ENCODE measurements at regions not wholly inside any gene's neighbourhood (a gene's known extent, or its start where the extent isn't known, plus 50 kb on each side); places are given as distances from the start of the nearest gene placed in this dataset.
"Not testable (repeated sequence)": the region's sequence is repeated elsewhere in the genome, so short reads cannot be mapped to it uniquely, and the experiment has no call there.

- H3K36me3 ChIP-seq (ENCODE audit: insufficient read depth, low read length): no peaks in the 10 kb centered on the region
- H3K27me3 ChIP-seq (ENCODE audit: control insufficient read depth in 1 of 2, insufficient read depth in 2 of 2, low read length in 2 of 2): no peaks in the 10 kb centered on the region
- H3K9me3 ChIP-seq (ENCODE audit: low read length): no peaks in the 10 kb centered on the region
- no peak overlapping the region for H3K27ac ChIP-seq (ENCODE audit: low read depth, low read length)
- H3K4me3 ChIP-seq (ENCODE audit: low read depth in 1 of 2, low read length in 2 of 2): no peak overlapping the region
- no peak overlapping the region for H3K9ac ChIP-seq (ENCODE audit: low read length)
- H3K4me1 ChIP-seq (ENCODE audit: insufficient read depth, low read length): no peaks in the 10 kb centered on the region
Measured at GRCh38 chr10:93222876-93223275, 149.2 kb downstream of the CYP26A1 start.

GRCh38 chr10:93223336-93223735 lies 149.6 kb downstream of the CYP26A1 start:
- no peak overlapping the region for H3K27ac ChIP-seq (ENCODE audit: low read depth, low read length)
- no peaks in the 10 kb centered on the region for H3K36me3 ChIP-seq (ENCODE audit: insufficient read depth, low read length)
- no peaks in the 10 kb centered on the region for H3K9me3 ChIP-seq (ENCODE audit: low read length)
- H3K27me3 ChIP-seq (ENCODE audit: control insufficient read depth in 1 of 2, insufficient read depth in 2 of 2, low read length in 2 of 2): no peaks in the 10 kb centered on the region
- no peaks in the 10 kb centered on the region for H3K4me1 ChIP-seq (ENCODE audit: insufficient read depth, low read length)
- H3K9ac ChIP-seq (ENCODE audit: low read length): no peak overlapping the region
- no peak overlapping the region for H3K4me3 ChIP-seq (ENCODE audit: low read depth in 1 of 2, low read length in 2 of 2)

- no peaks in the 10 kb centered on the region for H3K9me3 ChIP-seq (ENCODE audit: low read length)
- H3K4me3 ChIP-seq (ENCODE audit: low read depth in 1 of 2, low read length in 2 of 2): no peak overlapping the region
- no peaks in the 10 kb centered on the region for H3K36me3 ChIP-seq (ENCODE audit: insufficient read depth, low read length)
- H3K27me3 ChIP-seq (ENCODE audit: control insufficient read depth in 1 of 2, insufficient read depth in 2 of 2, low read length in 2 of 2): no peaks in the 10 kb centered on the region
- H3K4me1 ChIP-seq (ENCODE audit: insufficient read depth, low read length): no peaks in the 10 kb centered on the region
- no peak overlapping the region for H3K27ac ChIP-seq (ENCODE audit: low read depth, low read length)
- no peak overlapping the region for H3K9ac ChIP-seq (ENCODE audit: low read length)
Measured at GRCh38 chr10:93224005-93224779, 150.5 kb downstream of the CYP26A1 start.

GRCh38 chr10:93225938-93226337 lies 152.2 kb downstream of the CYP26A1 start:
- Histone ChIP-seq H3K9me3 (ENCODE audit: low read length) (no peaks in the 10 kb centered on the region), H3K36me3 (ENCODE audit: insufficient read depth, low read length) (no peaks in the 10 kb centered on the region), H3K27me3 (ENCODE audit: control insufficient read depth in 1 of 2, insufficient read depth in 2 of 2, low read length in 2 of 2) (no peaks in the 10 kb centered on the region), H3K27ac (ENCODE audit: low read depth, low read length) (no peak overlapping the region), H3K9ac (ENCODE audit: low read length) (no peak overlapping the region), H3K4me3 (ENCODE audit: low read depth in 1 of 2, low read length in 2 of 2) (no peak overlapping the region), H3K4me1 (ENCODE audit: insufficient read depth, low read length) (no peaks in the 10 kb centered on the region)

GRCh38 chr10:93226619-93227018 lies 152.9 kb downstream of the CYP26A1 start:
- H3K9me3 ChIP-seq (ENCODE audit: low read length): no peaks in the 10 kb centered on the region
- H3K4me3 ChIP-seq (ENCODE audit: low read depth in 1 of 2, low read length in 2 of 2): no peak overlapping the region
- no peaks in the 10 kb centered on the region for H3K4me1 ChIP-seq (ENCODE audit: insufficient read depth, low read length)
- H3K9ac ChIP-seq (ENCODE audit: low read length): no peak overlapping the region
- H3K36me3 ChIP-seq (ENCODE audit: insufficient read depth, low read length): no peaks in the 10 kb centered on the region
- H3K27ac ChIP-seq (ENCODE audit: low read depth, low read length): no peak overlapping the region
- H3K27me3 ChIP-seq (ENCODE audit: control insufficient read depth in 1 of 2, insufficient read depth in 2 of 2, low read length in 2 of 2): no peaks in the 10 kb centered on the region

GRCh38 chr10:93230596-93230995 lies 156.9 kb downstream of the CYP26A1 start:
- H3K4me1 ChIP-seq (ENCODE audit: insufficient read depth, low read length); H3K9ac ChIP-seq (ENCODE audit: low read length); H3K27me3 ChIP-seq (ENCODE audit: control insufficient read depth in 1 of 2, insufficient read depth in 2 of 2, low read length in 2 of 2); H3K9me3 ChIP-seq (ENCODE audit: low read length); H3K4me3 ChIP-seq (ENCODE audit: low read depth in 1 of 2, low read length in 2 of 2); H3K27ac ChIP-seq (ENCODE audit: low read depth, low read length); H3K36me3 ChIP-seq (ENCODE audit: insufficient read depth, low read length): not testable (repeated sequence)

- not testable (repeated sequence) for H3K36me3 ChIP-seq (ENCODE audit: insufficient read depth, low read length); H3K27ac ChIP-seq (ENCODE audit: low read depth, low read length); H3K9ac ChIP-seq (ENCODE audit: low read length); H3K27me3 ChIP-seq (ENCODE audit: control insufficient read depth in 1 of 2, insufficient read depth in 2 of 2, low read length in 2 of 2); H3K4me1 ChIP-seq (ENCODE audit: insufficient read depth, low read length); H3K4me3 ChIP-seq (ENCODE audit: low read depth in 1 of 2, low read length in 2 of 2); H3K9me3 ChIP-seq (ENCODE audit: low read length)
Measured at GRCh38 chr10:93232159-93232558, 158.5 kb downstream of the CYP26A1 start.

- not testable (repeated sequence) for H3K9me3 ChIP-seq (ENCODE audit: low read length); H3K27me3 ChIP-seq (ENCODE audit: control insufficient read depth in 1 of 2, insufficient read depth in 2 of 2, low read length in 2 of 2); H3K4me1 ChIP-seq (ENCODE audit: insufficient read depth, low read length)
Measured at GRCh38 chr10:93234940-93235339, 161.2 kb downstream of the CYP26A1 start.

GRCh38 chr10:93235686-93236085 lies 162.0 kb downstream of the CYP26A1 start:
- Histone ChIP-seq H3K27me3 (ENCODE audit: control insufficient read depth in 1 of 2, insufficient read depth in 2 of 2, low read length in 2 of 2) (no peaks in the 10 kb centered on the region), H3K36me3 (ENCODE audit: insufficient read depth, low read length) (no peaks in the 10 kb centered on the region), H3K9me3 (ENCODE audit: low read length) (no peaks in the 10 kb centered on the region), H3K9ac (ENCODE audit: low read length) (no peak overlapping the region), H3K4me3 (ENCODE audit: low read depth in 1 of 2, low read length in 2 of 2) (no peak overlapping the region), H3K27ac (ENCODE audit: low read depth, low read length) (no peak overlapping the region), H3K4me1 (ENCODE audit: insufficient read depth, low read length) (no peaks in the 10 kb centered on the region)

More at GRCh38 chr10:93234940-93235339, 161.2 kb downstream of the CYP26A1 start:
- H3K36me3 ChIP-seq (ENCODE audit: insufficient read depth, low read length); H3K27ac ChIP-seq (ENCODE audit: low read depth, low read length); H3K9ac ChIP-seq (ENCODE audit: low read length); H3K4me3 ChIP-seq (ENCODE audit: low read depth in 1 of 2, low read length in 2 of 2): not testable (repeated sequence)

GRCh38 chr10:93236393-93237040 lies 162.8 kb downstream of the CYP26A1 start:
- H3K9ac ChIP-seq (ENCODE audit: low read length): no peak overlapping the region
- H3K27ac ChIP-seq (ENCODE audit: low read depth, low read length): no peak overlapping the region
- H3K9me3 ChIP-seq (ENCODE audit: low read length): no peaks in the 10 kb centered on the region
- H3K4me3 ChIP-seq (ENCODE audit: low read depth in 1 of 2, low read length in 2 of 2): no peak overlapping the region
- H3K36me3 ChIP-seq (ENCODE audit: insufficient read depth, low read length): no peaks in the 10 kb centered on the region
- no peaks in the 10 kb centered on the region for H3K4me1 ChIP-seq (ENCODE audit: insufficient read depth, low read length)
- H3K27me3 ChIP-seq (ENCODE audit: control insufficient read depth in 1 of 2, insufficient read depth in 2 of 2, low read length in 2 of 2): no peaks in the 10 kb centered on the region

- Histone ChIP-seq H3K27ac (ENCODE audit: low read depth, low read length) (no peak overlapping the region), H3K27me3 (ENCODE audit: control insufficient read depth in 1 of 2, insufficient read depth in 2 of 2, low read length in 2 of 2) (no peaks in the 10 kb centered on the region), H3K36me3 (ENCODE audit: insufficient read depth, low read length) (no peaks in the 10 kb centered on the region), H3K9ac (ENCODE audit: low read length) (no peak overlapping the region), H3K4me1 (ENCODE audit: insufficient read depth, low read length) (no peaks in the 10 kb centered on the region), H3K4me3 (ENCODE audit: low read depth in 1 of 2, low read length in 2 of 2) (no peak overlapping the region), H3K9me3 (ENCODE audit: low read length) (no peaks in the 10 kb centered on the region)
Measured at GRCh38 chr10:93245147-93245546, 171.5 kb downstream of the CYP26A1 start.

- Histone ChIP-seq H3K4me1 (ENCODE audit: insufficient read depth, low read length) (no peaks in the 10 kb centered on the region), H3K27me3 (ENCODE audit: control insufficient read depth in 1 of 2, insufficient read depth in 2 of 2, low read length in 2 of 2) (no peaks in the 10 kb centered on the region), H3K9ac (ENCODE audit: low read length) (no peak overlapping the region), H3K36me3 (ENCODE audit: insufficient read depth, low read length) (no peaks in the 10 kb centered on the region), H3K9me3 (ENCODE audit: low read length) (no peaks in the 10 kb centered on the region), H3K4me3 (ENCODE audit: low read depth in 1 of 2, low read length in 2 of 2) (no peak overlapping the region), H3K27ac (ENCODE audit: low read depth, low read length) (no peak overlapping the region)
Measured at GRCh38 chr10:93245779-93246178, 172.1 kb downstream of the CYP26A1 start.

All from muscle layer of colon (tissue), 2 donors.